ENCODE measurements at regions not wholly inside any gene's neighbourhood (a gene's known extent, or its start where the extent isn't known, plus 50 kb on each side); places are given as distances from the start of the nearest gene placed in this dataset.

DNA sequence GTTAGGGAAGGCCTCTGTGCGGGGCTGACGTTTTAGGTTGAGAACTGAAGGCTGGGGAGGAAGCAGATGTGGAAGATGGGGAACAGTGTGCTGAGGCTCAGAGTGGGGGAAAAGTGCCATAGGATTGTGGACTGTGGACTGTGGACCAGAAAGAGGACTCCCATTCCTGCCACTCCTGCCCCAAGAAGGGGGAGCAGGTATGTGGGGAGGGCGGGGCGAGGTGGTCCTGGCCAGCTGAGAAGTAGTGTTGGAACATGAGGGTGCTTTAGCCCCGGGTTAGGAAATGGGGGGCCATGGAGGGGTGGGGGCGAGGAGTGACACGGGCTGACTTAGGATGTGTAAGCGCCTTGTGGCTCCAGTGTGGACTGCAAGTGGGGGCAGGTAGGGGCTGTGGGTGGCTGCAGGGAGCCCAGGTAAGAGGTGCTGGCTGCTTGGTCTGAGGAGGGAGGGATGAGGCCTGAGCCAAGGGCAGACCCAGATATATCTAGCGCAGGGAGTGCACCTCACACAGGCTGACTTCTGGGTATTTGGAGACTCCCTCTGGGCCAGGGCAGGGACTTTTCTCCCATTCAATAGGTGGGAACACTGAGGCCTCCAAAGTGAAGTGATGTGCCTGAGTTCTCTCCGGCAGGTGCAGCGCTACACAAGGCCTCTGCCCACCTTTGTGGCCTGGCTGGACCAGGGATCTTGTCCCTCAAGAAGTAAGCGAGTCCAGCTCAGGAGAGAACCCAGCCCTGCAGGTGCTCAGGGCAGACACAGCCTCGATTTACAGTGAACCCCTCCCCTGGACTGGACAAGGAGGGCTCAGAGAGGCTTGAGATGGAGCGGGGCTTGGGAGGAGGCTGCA is 76.6 kb upstream of the TOX2 start:
- ChIA-PET CTCF (no interaction called here), POLR2A (no interaction called here)
- Mint-ChIP-seq H3K4me3 (no peak overlapping the region), H3K4me1 (ENCODE audit: low read depth) (peaks cover 4% of the 10 kb centered on the region), H3K9me3 (no peaks in the 10 kb centered on the region), H3K27me3 (no peaks in the 10 kb centered on the region), H3K27ac (no peak overlapping the region), H3K36me3 (ENCODE audit: low read depth) (no peaks in the 10 kb centered on the region)
- Histone ChIP-seq H3K27ac (ENCODE audit: low read depth in 1 of 2, low read length in 2 of 2) (no peak overlapping the region), H3K36me3 (ENCODE audit: insufficient read depth, low read length) (no peaks in the 10 kb centered on the region), H3K27me3 (ENCODE audit: control insufficient read depth in 1 of 2, insufficient read depth in 2 of 2, low read length in 2 of 2) (no peaks in the 10 kb centered on the region), H3K9me3 (ENCODE audit: control insufficient read depth in 1 of 2, insufficient read depth in 1 of 2, low read length in 2 of 2) (no peaks in the 10 kb centered on the region), H3K4me1 (ENCODE audit: insufficient read depth, low read length) (peaks cover 17% of the 10 kb centered on the region), H3K4me3 (ENCODE audit: low read length) (no peak overlapping the region)
- DNase-seq: no peak
- ATAC-seq (ENCODE audit: poor library complexity): no peak
- intact Hi-C loops (cut with DNase I, micrococcal nuclease): no loop called here
- TF ChIP-seq, protein P1, sequence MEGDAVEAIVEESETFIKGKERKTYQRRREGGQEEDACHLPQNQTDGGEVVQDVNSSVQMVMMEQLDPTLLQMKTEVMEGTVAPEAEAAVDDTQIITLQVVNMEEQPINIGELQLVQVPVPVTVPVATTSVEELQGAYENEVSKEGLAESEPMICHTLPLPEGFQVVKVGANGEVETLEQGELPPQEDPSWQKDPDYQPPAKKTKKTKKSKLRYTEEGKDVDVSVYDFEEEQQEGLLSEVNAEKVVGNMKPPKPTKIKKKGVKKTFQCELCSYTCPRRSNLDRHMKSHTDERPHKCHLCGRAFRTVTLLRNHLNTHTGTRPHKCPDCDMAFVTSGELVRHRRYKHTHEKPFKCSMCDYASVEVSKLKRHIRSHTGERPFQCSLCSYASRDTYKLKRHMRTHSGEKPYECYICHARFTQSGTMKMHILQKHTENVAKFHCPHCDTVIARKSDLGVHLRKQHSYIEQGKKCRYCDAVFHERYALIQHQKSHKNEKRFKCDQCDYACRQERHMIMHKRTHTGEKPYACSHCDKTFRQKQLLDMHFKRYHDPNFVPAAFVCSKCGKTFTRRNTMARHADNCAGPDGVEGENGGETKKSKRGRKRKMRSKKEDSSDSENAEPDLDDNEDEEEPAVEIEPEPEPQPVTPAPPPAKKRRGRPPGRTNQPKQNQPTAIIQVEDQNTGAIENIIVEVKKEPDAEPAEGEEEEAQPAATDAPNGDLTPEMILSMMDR (IDR thresholded peaks at IDR 0.05): no peak

DNA sequence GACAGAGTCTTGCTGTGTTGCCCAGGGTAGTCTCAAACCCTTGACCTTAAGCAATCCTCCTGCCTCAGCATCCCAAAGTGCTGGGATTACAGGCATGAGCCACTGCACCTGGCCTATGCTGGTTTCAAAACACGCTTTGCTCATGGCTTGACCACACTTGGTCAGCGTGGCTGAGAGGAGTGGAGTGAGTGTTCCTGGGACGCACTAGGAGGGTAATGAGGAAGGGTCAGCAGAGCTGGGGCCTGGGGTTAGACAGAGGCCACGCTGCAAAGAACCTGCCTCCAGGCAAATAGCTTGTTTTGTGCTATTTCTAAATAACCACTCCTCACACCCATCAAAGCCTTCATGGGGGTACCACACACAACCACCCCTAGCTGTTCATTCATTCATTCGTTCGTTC is 77.9 kb upstream of the TOX2 start:
- Histone ChIP-seq H3K9me3 (ENCODE audit: control insufficient read depth in 1 of 2, insufficient read depth in 1 of 2, low read length in 2 of 2) (no peaks in the 10 kb centered on the region), H3K36me3 (ENCODE audit: insufficient read depth, low read length) (no peaks in the 10 kb centered on the region), H3K27me3 (ENCODE audit: control insufficient read depth in 1 of 2, insufficient read depth in 2 of 2, low read length in 2 of 2) (no peaks in the 10 kb centered on the region), H3K4me1 (ENCODE audit: insufficient read depth, low read length) (peaks cover 17% of the 10 kb centered on the region), H3K4me3 (ENCODE audit: low read length) (no peak overlapping the region), H3K27ac (ENCODE audit: low read depth in 1 of 2, low read length in 2 of 2) (no peak overlapping the region)
- intact Hi-C loops (cut with DNase I, micrococcal nuclease): no loop called here
- TF ChIP-seq, protein P1 (IDR thresholded peaks at IDR 0.05): no peak
- H3K4me3 Mint-ChIP-seq: no peak overlapping the region
- DNase-seq (no peak), ATAC-seq (ENCODE audit: poor library complexity) (no peak)
- no peak overlapping the region for H3K27ac Mint-ChIP-seq
- H3K36me3 Mint-ChIP-seq (ENCODE audit: low read depth): no peaks in the 10 kb centered on the region
- peaks cover 4% of the 10 kb centered on the region for H3K4me1 Mint-ChIP-seq (ENCODE audit: low read depth)
- CTCF ChIA-PET: no interaction called here
- no peaks in the 10 kb centered on the region for H3K27me3 Mint-ChIP-seq
- no peaks in the 10 kb centered on the region for H3K9me3 Mint-ChIP-seq
- POLR2A ChIA-PET: no interaction called here

DNA sequence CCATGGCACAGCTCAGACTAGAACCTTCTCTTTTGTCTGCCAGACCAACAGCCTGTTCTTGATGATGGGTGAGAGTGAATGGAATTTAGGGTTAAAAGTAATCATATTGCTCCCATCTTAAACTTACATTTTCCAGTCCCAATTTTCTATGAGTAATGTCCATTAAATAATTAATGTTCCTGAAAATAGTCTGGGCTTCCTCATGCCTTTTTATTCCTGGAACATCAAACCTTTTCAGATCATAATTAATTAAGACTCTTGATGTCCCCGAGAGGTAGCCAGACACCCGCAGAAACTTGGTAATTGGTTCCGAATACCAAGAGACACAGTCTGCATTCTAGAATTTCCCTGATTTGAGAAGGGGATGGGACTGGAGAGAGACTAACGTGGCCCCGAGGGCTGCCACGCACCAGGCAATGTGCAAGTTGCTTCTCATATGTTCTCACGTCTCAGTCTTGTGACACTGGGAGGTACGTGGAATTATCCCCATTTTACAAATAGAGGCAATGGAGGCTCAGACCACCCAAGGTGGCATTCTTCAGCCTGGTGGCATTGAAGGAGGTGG is 78.6 kb upstream of the TOX2 start:
- CTCF ChIA-PET: no interaction called here
- H3K36me3 Mint-ChIP-seq (ENCODE audit: low read depth): no peaks in the 10 kb centered on the region
- no peak overlapping the region for H3K27ac Mint-ChIP-seq
- DNase-seq: no peak
- no peak for ATAC-seq (ENCODE audit: poor library complexity)
- Histone ChIP-seq H3K9me3 (ENCODE audit: control insufficient read depth in 1 of 2, insufficient read depth in 1 of 2, low read length in 2 of 2) (peaks cover 0 to under 1% of the 10 kb centered on the region in 2 experiments), H3K27ac (ENCODE audit: low read depth in 1 of 2, low read length in 2 of 2) (no peak overlapping the region), H3K36me3 (ENCODE audit: insufficient read depth, low read length) (no peaks in the 10 kb centered on the region), H3K4me1 (ENCODE audit: insufficient read depth, low read length) (peaks cover 17% of the 10 kb centered on the region), H3K4me3 (ENCODE audit: low read length) (no peak overlapping the region), H3K27me3 (ENCODE audit: control insufficient read depth in 1 of 2, insufficient read depth in 2 of 2, low read length in 2 of 2) (no peaks in the 10 kb centered on the region)
- intact Hi-C loops (cut with DNase I, micrococcal nuclease): no loop called here
- H3K4me1 Mint-ChIP-seq (ENCODE audit: low read depth): peaks cover 4% of the 10 kb centered on the region
- POLR2A ChIA-PET: no interaction called here
- no peaks in the 10 kb centered on the region for H3K9me3 Mint-ChIP-seq
- TF ChIP-seq, protein P1 (IDR thresholded peaks at IDR 0.05): no peak
- no peaks in the 10 kb centered on the region for H3K27me3 Mint-ChIP-seq
- H3K4me3 Mint-ChIP-seq: no peak overlapping the region
